Aorta (tissue), 5 donors: ENCODE measurements at regions not wholly inside any gene's neighbourhood (a gene's known extent, or its start where the extent isn't known, plus 50 kb on each side); places are given as distances from the start of the nearest gene placed in this dataset.
"Not testable (repeated sequence)": the region's sequence is repeated elsewhere in the genome, so short reads cannot be mapped to it uniquely, and the experiment has no call there.

Experiments
- ATAC-seq: fragments of 200-7000 bp; cut with Tn5 transposase; one replicate; pipeline ENCODE4 v1.9.1; 2022; ENCODE audit warnings: moderate library complexity; ENCODE audit not compliant: low FRiP score
- DNase-seq, 2 donors: peaks; one replicate each; pipeline ENCODE4 v3.0.0-alpha.2; 2020
- H3K27ac ChIP-seq, 2 donors: one replicate each; pipeline ENCODE4 v1.5.1; 2013; ENCODE audit warnings: low read length in 2 of 2, mild to moderate bottlenecking in 2 of 2, moderate library complexity in 2 of 2, control low read depth in 1 of 2, inconsistent platforms in 1 of 2, low read depth in 1 of 2
- H3K27me3 ChIP-seq, 2 donors: one replicate each; pipeline ENCODE4 v1.6.1; 2013; ENCODE audit warnings: control low read depth in 1 of 2, low read length in 1 of 2, mild to moderate bottlenecking in 1 of 2, moderate library complexity in 1 of 2; ENCODE audit not compliant: insufficient read depth in 2 of 2, control insufficient read depth in 1 of 2
- H3K36me3 ChIP-seq, 2 donors: one replicate each; pipeline ENCODE4 v1.6.1; 2013; ENCODE audit warnings: control low read depth in 1 of 2, low read length in 1 of 2, mild to moderate bottlenecking in 1 of 2; ENCODE audit not compliant: insufficient read depth in 2 of 2, control insufficient read depth in 1 of 2
- H3K4me1 ChIP-seq, 2 donors: one replicate each; pipeline ENCODE4 v1.6.1; 2013; ENCODE audit warnings: low read length in 2 of 2, control low read depth in 1 of 2, mild to moderate bottlenecking in 1 of 2, moderate library complexity in 1 of 2; ENCODE audit not compliant: insufficient read depth in 2 of 2, control insufficient read depth in 1 of 2
- H3K4me3 ChIP-seq, 2 donors: one replicate each; pipeline ENCODE4 v1.5.1; 2013; ENCODE audit warnings: low read length in 2 of 2, control low read depth in 1 of 2, mild to moderate bottlenecking in 1 of 2
- H3K9me3 ChIP-seq: one replicate; pipeline ENCODE4 v1.6.1; 2013; ENCODE audit warnings: mild to moderate bottlenecking, low read length; ENCODE audit not compliant: control insufficient read depth
- WGBS, 2 donors: extraction: QIAGEN DNeasy Blood & Tissue Kit; methylation state at CpG; one replicate each; pipeline ENCODE4 v1.1.7; 2013; 5-methylcytosine and 5-hydroxymethylcytosine counted together
- intact Hi-C, 2 donors: fragments of 100-400 bp; cut with DNase I; formaldehyde crosslinking; loops; one replicate each; pipeline versions ENCODE4 v1.14.2 to v1.15.0; 2022
- donor health status: healthy with polysubstance abuse.
- donor health status: Bipolar disorder and iron deficiency.
- donor health status: DM: no; HTN: no; CAD: no.
- donor health status: DM: no; HTN: no; CAD: no.
- donor health status: DM: yes; HTN: yes; CAD: no.

GRCh38 chr21:19493437-19494241 is 1090.1 kb upstream of the TMPRSS15 start:
- H3K9me3 ChIP-seq, intact Hi-C loops, H3K4me1 ChIP-seq, H3K27ac ChIP-seq, H3K27me3 ChIP-seq, H3K36me3 ChIP-seq, DNase-seq, H3K4me3 ChIP-seq, ATAC-seq: not testable (repeated sequence)
- 94% methylated on average over 51 to 52 of the region's 52 CpGs for WGBS, 2 donors

DNA sequence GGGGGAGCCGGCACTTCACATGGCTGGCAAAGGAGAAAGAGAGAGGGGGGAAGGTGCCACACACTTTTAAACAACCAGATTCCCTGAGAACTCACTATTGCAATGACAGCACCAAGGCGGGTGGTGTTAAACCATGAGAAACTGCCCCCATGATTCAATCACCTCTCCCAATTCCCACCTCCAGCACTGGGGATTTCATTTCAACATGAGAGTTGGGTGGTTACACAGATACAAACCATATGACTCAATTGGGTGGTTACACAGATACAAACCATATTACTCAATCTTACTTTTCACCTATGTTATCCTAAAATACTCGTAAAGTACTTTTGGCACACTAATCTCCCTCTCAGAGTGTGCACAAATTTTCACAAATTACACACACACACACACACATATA is 1097.5 kb upstream of the TMPRSS15 start:
- WGBS, 2 donors, result 91 to 95% methylated on average over 3 of the region's 3 CpGs
- DNase-seq (no peak), ATAC-seq (no peak)
- Histone ChIP-seq H3K27ac (no peak overlapping the region), H3K27me3 (no peaks in the 10 kb centered on the region), H3K9me3 (no peaks in the 10 kb centered on the region), H3K4me1 (no peaks in the 10 kb centered on the region), H3K4me3 (no peak overlapping the region), H3K36me3 (no peaks in the 10 kb centered on the region)
- intact Hi-C loops, result no loop called here

DNA sequence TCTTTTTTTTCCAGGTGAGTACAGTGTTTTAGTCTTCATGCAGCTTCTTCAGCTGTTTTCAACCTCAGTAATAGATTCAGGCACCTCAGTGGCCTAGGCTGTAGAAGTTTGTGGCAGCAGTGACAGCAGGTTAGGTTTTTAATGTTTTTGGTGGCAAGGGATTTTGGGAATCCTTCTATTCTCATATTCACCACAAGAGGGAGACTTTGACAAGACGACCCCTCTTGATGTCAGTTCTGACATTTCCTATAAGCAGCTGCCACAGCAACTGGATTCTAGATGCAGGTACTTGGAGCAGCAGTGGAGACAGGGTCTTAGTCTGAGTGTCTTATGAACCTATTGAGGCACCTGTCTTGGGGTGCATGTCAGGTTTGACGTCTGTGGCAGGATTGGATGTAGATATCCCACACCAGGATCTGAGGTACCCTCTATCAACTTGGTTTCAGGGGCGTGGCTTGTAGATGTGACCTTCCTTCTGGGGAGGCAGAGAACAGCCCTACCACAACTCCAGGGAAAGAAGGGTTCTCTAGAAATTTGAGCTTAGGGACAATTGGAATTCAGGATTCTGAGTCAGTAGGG is 1104.2 kb upstream of the TMPRSS15 start:
- no peaks in the 10 kb centered on the region for H3K9me3 ChIP-seq
- intact Hi-C loops, result no loop called here
- no peak overlapping the region for H3K4me3 ChIP-seq
- no peak for ATAC-seq
- no peaks in the 10 kb centered on the region for H3K4me1 ChIP-seq
- 78 to 79% methylated on average over 3 of the region's 3 CpGs for WGBS, 2 donors
- H3K27me3 ChIP-seq, result no peaks in the 10 kb centered on the region
- no peak overlapping the region for H3K27ac ChIP-seq
- no peak for DNase-seq
- H3K36me3 ChIP-seq, result no peaks in the 10 kb centered on the region

DNA sequence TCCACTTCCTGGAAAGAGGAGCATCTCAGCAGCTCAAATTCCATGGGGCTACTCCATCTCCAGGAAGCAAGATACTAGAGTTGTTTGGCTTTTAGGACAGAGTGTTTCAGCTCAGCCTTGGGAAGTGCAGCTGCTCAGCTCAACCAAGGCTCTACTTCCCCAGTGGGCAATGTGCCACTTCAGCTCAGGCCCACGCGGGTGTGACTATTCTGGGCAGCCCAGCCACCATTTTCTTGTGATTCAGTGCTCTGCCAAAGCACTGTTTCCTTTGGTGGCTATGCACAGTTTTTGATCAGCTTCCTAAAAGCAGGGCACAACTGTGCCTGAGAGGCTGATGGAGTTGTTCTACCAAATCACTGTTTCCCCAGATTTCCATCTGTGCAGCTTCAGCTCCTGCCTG is 1104.9 kb upstream of the TMPRSS15 start:
- no peak for DNase-seq
- ATAC-seq, result no peak
- no peak overlapping the region for H3K4me3 ChIP-seq
- no peaks in the 10 kb centered on the region for H3K27me3 ChIP-seq
- WGBS, 2 donors, result 52 to 63% methylated on average over 2 of the region's 2 CpGs
- no peaks in the 10 kb centered on the region for H3K36me3 ChIP-seq
- no peaks in the 10 kb centered on the region for H3K4me1 ChIP-seq
- H3K9me3 ChIP-seq, result no peaks in the 10 kb centered on the region
- no peak overlapping the region for H3K27ac ChIP-seq
- intact Hi-C loops, result no loop called here

- Histone ChIP-seq H3K9me3 (no peaks in the 10 kb centered on the region), H3K4me1 (no peaks in the 10 kb centered on the region)
- ATAC-seq, result no peak
Measured at GRCh38 chr21:19508844-19509243, 1105.3 kb upstream of the TMPRSS15 start.

GRCh38 chr21:19510057-19510456 is 1106.5 kb upstream of the TMPRSS15 start:
- Histone ChIP-seq H3K27me3 (no peaks in the 10 kb centered on the region), H3K36me3 (no peaks in the 10 kb centered on the region), H3K4me3 (no peak overlapping the region), H3K27ac (no peak overlapping the region), H3K4me1 (no peaks in the 10 kb centered on the region), H3K9me3 (no peaks in the 10 kb centered on the region)
- intact Hi-C loops, result no loop called here
- DNase-seq (no peak), ATAC-seq (no peak)
- WGBS, 2 donors, result 73 to 91% methylated on average over 4 of the region's 4 CpGs

More at GRCh38 chr21:19508844-19509243, 1105.3 kb upstream of the TMPRSS15 start:
- intact Hi-C loops, result no loop called here
- no peaks in the 10 kb centered on the region for H3K27me3 ChIP-seq
- H3K4me3 ChIP-seq, result no peak overlapping the region
- WGBS, 2 donors, result 82 to 84% methylated on average over 3 of the region's 3 CpGs
- no peaks in the 10 kb centered on the region for H3K36me3 ChIP-seq
- no peak for DNase-seq
- no peak overlapping the region for H3K27ac ChIP-seq

GRCh38 chr21:19510653-19511052 is 1107.1 kb upstream of the TMPRSS15 start:
- H3K4me1 ChIP-seq, result no peaks in the 10 kb centered on the region
- intact Hi-C loops, result no loop called here
- no peak overlapping the region for H3K27ac ChIP-seq
- ATAC-seq (no peak), DNase-seq (no peak)
- H3K36me3 ChIP-seq, result no peaks in the 10 kb centered on the region
- no peaks in the 10 kb centered on the region for H3K9me3 ChIP-seq
- WGBS, 2 donors, result 91 to 95% methylated on average over 3 of the region's 3 CpGs
- no peaks in the 10 kb centered on the region for H3K27me3 ChIP-seq
- no peak overlapping the region for H3K4me3 ChIP-seq

DNA sequence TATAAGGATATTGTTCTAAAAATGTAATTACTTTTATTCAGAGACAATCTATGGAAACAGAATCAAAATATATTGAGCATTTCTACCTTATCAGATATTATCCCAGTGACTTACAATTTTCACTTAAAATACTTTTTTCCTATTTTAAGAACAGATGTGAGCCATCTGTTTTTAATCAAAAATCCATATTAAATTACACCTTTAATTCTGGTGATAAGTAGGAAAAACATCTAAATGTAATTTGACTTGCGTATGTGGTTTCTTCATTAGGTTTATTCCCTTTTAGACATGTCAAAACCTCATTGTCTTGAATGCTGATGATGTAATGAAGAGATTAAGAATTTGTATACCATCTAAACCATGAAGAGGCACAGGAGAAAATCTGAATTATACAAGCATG is 1118.8 kb upstream of the TMPRSS15 start:
- Histone ChIP-seq H3K36me3 (no peaks in the 10 kb centered on the region), H3K27me3 (no peaks in the 10 kb centered on the region), H3K4me3 (no peak overlapping the region), H3K27ac (no peak overlapping the region), H3K9me3 (no peaks in the 10 kb centered on the region), H3K4me1 (no peaks in the 10 kb centered on the region)
- intact Hi-C loops, result no loop called here
- WGBS, 2 donors, result 85 to 91% methylated on average over 1 of the region's 1 CpG
- DNase-seq (no peak), ATAC-seq (no peak)

DNA sequence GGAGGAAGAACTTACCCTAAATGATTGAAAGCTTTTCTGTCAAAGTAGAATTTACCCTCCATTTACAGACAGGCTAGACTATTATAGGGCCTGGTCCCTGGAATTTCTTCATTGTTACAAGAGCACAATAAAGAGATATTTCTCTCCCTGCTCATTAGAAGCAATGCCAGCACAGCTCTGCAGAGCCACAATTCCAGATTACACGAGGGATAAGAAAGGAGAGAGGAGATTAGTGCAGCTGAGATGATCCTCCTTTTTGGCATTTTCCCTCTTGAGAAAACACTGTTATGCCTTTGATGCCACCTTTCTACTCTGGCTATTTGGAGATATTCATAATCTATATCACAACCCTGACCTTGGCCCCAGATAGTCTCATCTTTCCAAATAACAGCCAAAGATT is 1119.5 kb upstream of the TMPRSS15 start:
- no peaks in the 10 kb centered on the region for H3K4me1 ChIP-seq
- intact Hi-C loops, result no loop called here
- ATAC-seq (no peak), DNase-seq (no peak)
- H3K36me3 ChIP-seq, result no peaks in the 10 kb centered on the region
- no peaks in the 10 kb centered on the region for H3K27me3 ChIP-seq
- no peak overlapping the region for H3K27ac ChIP-seq
- no peak overlapping the region for H3K4me3 ChIP-seq
- H3K9me3 ChIP-seq, result no peaks in the 10 kb centered on the region
- 64 to 67% methylated on average over 1 of the region's 1 CpG for WGBS, 2 donors
